Activated T-cell treated with anti-CD3 and anti-CD28 coated beads, Interleukin-2, amount 50 U/mL, for 4 hours (primary cell): ENCODE measurements at regions not wholly inside any gene's neighbourhood (a gene's known extent, or its start where the extent isn't known, plus 50 kb on each side); places are given as distances from the start of the nearest gene placed in this dataset.
"Not testable (repeated sequence)": the region's sequence is repeated elsewhere in the genome, so short reads cannot be mapped to it uniquely, and the experiment has no call there.

Source experiments
- ATAC-seq, 2 donors: fragments of 200-7000 bp; cut with Tn5 transposase; one replicate each; pipeline ENCODE4 v1.10.0; 2021
- DNase-seq: peaks from one replicate; pipeline ENCODE4 v3.0.0-alpha.2; 2020
- H3K27me3 Mint-ChIP-seq: one replicate; pipeline ENCODE4 v1.8.0; 2021; ENCODE audit warnings: low read depth, mixed read lengths
- H3K36me3 Mint-ChIP-seq: one replicate; pipeline ENCODE4 v1.8.0; 2022; ENCODE audit warnings: mixed read lengths; ENCODE audit not compliant: insufficient read depth
- H3K4me1 Mint-ChIP-seq: one replicate; pipeline ENCODE4 v1.8.0; 2021; ENCODE audit warnings: low read depth, mixed read lengths
- H3K4me3 Mint-ChIP-seq: one replicate; pipeline ENCODE4 v1.8.0; 2021; ENCODE audit warnings: mild to moderate bottlenecking, moderate library complexity, mixed read lengths
- H3K9me3 Mint-ChIP-seq: one replicate; pipeline ENCODE4 v1.8.0; 2021; ENCODE audit warnings: mixed read lengths

DNA sequence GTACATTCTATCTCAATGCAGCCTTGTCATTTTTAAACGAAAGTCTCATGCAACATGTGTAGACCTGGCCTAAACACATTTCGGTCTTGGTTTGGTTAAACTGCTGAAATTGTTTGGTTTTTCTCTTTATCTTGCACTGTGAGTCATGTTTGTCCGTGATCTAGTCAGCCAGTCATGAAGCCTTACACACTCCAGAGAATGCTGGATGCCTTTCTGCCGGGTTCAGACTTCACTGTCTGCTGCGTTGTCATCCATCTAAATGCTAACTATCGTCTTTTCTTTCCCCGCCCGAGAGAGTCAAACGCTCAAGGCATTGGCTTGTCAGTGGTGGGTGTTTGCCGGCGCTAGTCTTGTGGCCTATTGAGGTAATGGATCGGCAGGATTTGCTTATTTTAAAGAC is 1194.6 kb upstream of the WWC1 start:
- Mint-ChIP-seq H3K4me1 (no peaks in the 10 kb centered on the region), H3K36me3 (no peaks in the 10 kb centered on the region)
- no peak for DNase-seq

DNA sequence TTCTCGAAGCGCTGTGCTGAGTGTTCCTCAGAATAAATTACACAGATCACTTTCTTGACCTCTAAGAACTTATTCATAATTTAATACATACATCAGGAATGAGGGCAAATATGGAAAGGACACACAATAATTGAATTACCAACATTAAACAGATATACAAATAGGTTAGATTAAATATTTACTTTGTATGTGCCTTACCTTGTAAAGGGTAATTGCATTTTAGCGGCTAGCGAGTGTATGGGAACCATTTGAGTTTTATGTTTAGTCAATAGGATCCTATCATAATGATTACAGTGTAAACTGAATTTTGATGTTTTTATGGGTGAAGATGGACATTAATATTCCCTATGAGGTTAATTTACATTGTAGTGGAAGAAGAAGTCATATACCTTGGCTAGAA is 1187.1 kb upstream of the WWC1 start:
- Mint-ChIP-seq H3K36me3 (no peaks in the 10 kb centered on the region), H3K4me3 (no peak overlapping the region), H3K9me3 (peaks cover 31% of the 10 kb centered on the region), H3K4me1 (no peaks in the 10 kb centered on the region), H3K27me3 (no peaks in the 10 kb centered on the region)
- no peak for DNase-seq
- no peak for ATAC-seq

More for the DNA sequence above, 1194.6 kb upstream of the WWC1 start:
- Mint-ChIP-seq H3K4me3 (no peak overlapping the region), H3K9me3 (peaks cover 32% of the 10 kb centered on the region), H3K27me3 (no peaks in the 10 kb centered on the region)
- no peak for ATAC-seq

DNA sequence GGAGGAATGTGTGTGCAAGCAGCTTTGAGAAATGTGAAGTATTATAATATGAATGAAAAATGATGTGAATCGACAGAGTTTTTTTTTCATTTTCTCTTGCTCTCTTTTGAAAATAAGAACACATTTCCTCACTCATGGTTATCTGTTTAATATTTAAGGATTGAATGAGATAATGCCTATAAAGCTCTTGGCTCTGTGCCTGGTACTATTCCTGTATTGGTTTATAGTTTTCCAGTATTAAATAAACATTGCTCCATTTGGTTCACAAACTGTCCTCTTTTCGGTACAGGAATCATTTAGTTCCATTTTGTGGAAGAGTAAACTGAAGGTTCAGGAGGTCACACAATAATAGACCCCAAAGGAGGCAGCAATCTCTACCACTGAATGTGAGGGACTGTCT is 1185.5 kb upstream of the WWC1 start:
- no peaks in the 10 kb centered on the region for H3K36me3 Mint-ChIP-seq
- no peaks in the 10 kb centered on the region for H3K4me1 Mint-ChIP-seq
- no peaks in the 10 kb centered on the region for H3K27me3 Mint-ChIP-seq
- H3K4me3 Mint-ChIP-seq: no peak overlapping the region
- DNase-seq (no peak), ATAC-seq (no peak)
- peaks cover 25% of the 10 kb centered on the region for H3K9me3 Mint-ChIP-seq

DNA sequence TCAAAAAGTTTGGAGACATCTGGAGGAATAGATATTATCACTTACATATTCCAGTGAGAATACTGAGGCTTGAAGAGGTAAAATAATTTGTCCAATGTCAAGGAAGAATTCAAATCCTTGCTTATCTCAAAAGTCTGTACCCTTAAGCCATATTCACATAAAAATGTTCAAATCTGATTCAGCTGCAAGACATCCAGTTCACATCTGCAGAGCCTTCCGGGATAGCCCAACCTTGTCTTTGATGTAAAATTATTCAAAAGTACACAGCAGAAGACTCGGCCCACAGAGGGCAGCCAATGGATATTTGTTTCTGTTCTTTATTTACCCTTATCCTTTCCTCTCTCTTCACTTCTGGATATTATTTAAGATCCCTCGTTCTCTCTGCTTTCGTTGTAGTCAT is 1183.8 kb upstream of the WWC1 start:
- DNase-seq: no peak
- H3K4me1 Mint-ChIP-seq: no peaks in the 10 kb centered on the region
- ATAC-seq: no peak
- no peaks in the 10 kb centered on the region for H3K36me3 Mint-ChIP-seq
- H3K4me3 Mint-ChIP-seq: no peak overlapping the region
- no peaks in the 10 kb centered on the region for H3K27me3 Mint-ChIP-seq
- H3K9me3 Mint-ChIP-seq: peaks cover 25% of the 10 kb centered on the region

DNA sequence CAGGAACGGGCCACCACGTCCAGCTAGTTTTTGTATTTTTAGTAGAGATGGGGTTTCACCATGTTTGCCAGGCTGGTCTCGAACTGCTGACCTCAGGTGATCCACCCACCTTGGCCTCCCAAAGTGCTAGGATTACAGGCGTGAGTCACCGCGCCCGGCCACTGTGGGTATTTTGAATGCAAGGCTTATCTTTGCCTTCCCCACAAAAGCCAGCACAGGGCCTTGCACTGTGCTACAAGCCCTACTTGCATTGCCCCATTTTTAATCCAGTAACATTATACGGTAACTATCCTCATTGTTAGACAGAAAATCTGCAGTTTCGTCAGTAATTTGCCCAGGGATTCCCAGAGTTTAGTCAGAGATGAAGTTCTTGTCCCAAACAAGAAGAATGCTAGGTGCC is 1183.2 kb upstream of the WWC1 start:
- ATAC-seq, H3K4me1 Mint-ChIP-seq, H3K27me3 Mint-ChIP-seq, H3K36me3 Mint-ChIP-seq, H3K4me3 Mint-ChIP-seq, DNase-seq: not testable (repeated sequence)
- H3K9me3 Mint-ChIP-seq: peaks cover 30% of the 10 kb centered on the region

DNA sequence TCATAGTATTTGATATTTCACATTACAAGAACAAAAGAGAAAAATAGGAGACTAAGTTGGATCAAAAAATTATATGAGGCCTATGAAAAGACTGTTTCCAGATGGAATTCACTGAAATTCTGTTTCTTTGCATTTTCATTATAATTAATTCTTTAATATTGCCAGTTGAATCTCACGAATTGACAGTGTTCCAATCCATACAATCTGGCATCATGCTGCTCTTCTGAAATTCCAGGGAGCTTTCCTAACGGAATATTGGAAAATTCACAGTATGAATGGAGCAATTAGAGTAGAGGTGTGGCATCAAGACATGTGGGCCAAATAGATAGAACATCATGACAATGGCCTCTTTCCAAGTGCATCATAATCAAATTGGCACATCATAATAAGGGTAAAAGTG is 1178.9 kb upstream of the WWC1 start:
- no peak for ATAC-seq
- Mint-ChIP-seq H3K9me3 (peaks cover 19% of the 10 kb centered on the region), H3K4me1 (no peaks in the 10 kb centered on the region), H3K4me3 (no peak overlapping the region), H3K27me3 (no peaks in the 10 kb centered on the region), H3K36me3 (no peaks in the 10 kb centered on the region)
- DNase-seq: no peak

DNA sequence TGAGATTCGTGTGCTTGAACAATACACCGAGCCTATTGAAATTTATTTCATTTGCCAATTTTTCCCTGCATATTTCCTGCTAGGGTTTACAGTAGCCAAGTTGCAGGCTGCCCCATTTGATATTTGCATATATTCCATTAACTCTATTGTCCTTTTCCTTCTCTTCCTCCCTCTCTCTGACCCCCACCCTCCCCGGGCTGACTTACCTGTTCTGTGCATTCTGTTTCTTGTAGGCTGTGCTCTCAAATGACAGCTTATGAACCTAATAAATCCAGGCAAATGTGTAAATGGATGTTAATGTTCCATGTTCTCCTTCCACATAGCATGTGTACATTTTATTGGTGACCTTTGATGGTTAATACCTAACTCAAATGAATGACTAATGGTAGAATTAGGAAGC is 1169.2 kb upstream of the WWC1 start:
- Mint-ChIP-seq H3K4me3 (no peak overlapping the region), H3K27me3 (no peaks in the 10 kb centered on the region), H3K9me3 (peaks cover 5% of the 10 kb centered on the region), H3K36me3 (no peaks in the 10 kb centered on the region), H3K4me1 (no peaks in the 10 kb centered on the region)
- no peak for ATAC-seq
- DNase-seq: no peak

DNA sequence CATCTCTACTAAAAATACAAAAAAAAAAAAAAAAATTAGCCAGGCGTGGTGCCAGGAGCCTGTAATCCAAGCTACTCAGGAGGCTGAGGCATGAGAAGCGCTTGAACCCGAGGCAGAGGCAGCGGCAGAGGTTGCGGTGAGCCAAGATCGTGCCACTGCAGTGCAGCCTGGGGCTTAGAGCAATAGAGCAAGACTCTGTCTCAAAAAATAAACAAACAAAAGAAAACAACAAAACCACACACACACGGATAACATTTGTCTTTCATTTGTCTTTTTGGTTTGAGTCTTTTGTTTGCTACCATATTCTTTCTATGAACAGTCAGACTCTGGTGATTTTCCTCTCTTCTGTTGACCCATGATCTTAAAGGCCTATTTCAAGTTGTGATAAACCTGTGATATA is 1168.3 kb upstream of the WWC1 start:
- H3K4me1 Mint-ChIP-seq: no peaks in the 10 kb centered on the region
- H3K4me3 Mint-ChIP-seq: no peak overlapping the region

DNA sequence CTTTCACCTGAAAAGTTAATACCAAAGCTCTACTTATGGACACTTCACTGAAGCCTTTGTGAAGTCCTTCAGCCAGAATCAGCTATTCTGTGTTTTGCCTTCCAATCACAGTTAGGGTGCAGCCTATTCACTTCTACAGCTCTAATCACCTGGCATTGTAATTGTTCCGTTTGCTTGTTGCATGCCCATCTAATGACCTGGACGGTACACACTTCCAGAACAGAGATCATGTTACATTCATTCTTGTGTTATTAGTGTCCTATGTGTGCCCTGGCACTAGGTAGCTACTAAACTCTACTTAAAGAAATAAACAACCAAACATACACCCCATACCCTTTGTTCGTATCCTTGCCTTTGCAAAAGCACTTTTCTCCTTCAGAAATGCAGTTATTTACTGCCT is 1162.9 kb upstream of the WWC1 start:
- no peaks in the 10 kb centered on the region for H3K4me1 Mint-ChIP-seq
- peaks cover 4% of the 10 kb centered on the region for H3K9me3 Mint-ChIP-seq
- no peaks in the 10 kb centered on the region for H3K36me3 Mint-ChIP-seq
- no peak overlapping the region for H3K4me3 Mint-ChIP-seq
- ATAC-seq: no peak
- H3K27me3 Mint-ChIP-seq: no peaks in the 10 kb centered on the region
- DNase-seq: no peak

More for the DNA sequence above, 1168.3 kb upstream of the WWC1 start:
- DNase-seq (no peak), ATAC-seq (no peak)
- H3K9me3 Mint-ChIP-seq: peaks cover 5% of the 10 kb centered on the region
- no peaks in the 10 kb centered on the region for H3K36me3 Mint-ChIP-seq
- H3K27me3 Mint-ChIP-seq: no peaks in the 10 kb centered on the region

DNA sequence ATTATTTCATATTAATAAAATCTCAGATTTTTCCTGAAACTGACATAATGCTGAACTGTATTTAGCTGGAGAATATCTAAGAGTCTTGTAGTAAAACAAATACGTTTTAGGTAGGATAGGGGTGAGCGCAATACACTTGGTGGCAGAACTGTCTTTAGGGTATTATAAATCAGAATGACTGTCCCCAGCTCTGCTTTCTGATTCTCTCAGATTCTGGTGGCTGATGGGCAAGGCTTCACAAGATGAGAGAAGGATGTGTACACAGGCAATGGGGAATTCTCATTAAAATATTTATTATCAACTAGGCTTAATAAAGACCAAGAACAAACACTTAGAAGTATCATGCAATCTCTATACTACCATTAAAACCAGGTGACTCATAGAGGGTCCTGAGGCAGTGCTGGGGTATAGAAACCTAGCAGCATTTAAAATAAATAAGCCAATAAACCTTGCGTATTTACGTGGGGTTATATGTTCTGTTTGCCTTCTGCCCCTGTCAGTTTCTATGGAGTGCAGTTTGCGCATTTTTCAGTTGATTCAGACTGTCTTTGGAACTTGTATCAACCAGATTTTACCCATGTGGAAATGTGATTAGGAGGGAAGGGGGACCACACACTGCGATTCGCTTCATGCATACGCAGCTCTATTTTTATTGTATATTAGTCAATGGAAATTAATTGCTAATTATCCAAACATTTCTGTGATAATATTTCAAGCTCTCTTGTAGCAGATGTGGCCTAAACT is 1150.7 kb upstream of the WWC1 start:
- no peak overlapping the region for H3K4me3 Mint-ChIP-seq
- no peaks in the 10 kb centered on the region for H3K4me1 Mint-ChIP-seq
- no peak for ATAC-seq
- no peaks in the 10 kb centered on the region for H3K36me3 Mint-ChIP-seq
- no peaks in the 10 kb centered on the region for H3K27me3 Mint-ChIP-seq
- peaks cover 18% of the 10 kb centered on the region for H3K9me3 Mint-ChIP-seq
- DNase-seq: no peak

DNA sequence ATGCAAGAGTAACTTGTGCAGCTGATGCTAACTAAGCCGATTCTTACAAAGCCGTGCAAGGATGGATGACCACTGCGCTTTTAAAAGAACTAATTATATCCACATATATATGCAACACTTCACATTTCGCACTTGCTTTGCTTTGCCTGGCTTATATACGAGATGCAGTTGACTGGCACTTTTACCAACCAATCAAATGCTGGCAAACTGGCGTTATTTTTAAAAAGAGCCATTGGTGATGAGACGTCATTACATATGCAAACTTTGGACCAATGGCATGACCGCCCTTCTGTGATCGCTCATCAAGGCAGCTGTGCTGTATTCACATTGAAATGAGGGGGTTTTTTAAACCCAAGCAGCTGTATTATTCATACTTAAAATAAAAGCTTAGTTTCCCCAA is 1147.7 kb upstream of the WWC1 start:
- no peaks in the 10 kb centered on the region for H3K27me3 Mint-ChIP-seq
- H3K36me3 Mint-ChIP-seq: no peaks in the 10 kb centered on the region
- ATAC-seq (no peak), DNase-seq (no peak)
- no peak overlapping the region for H3K4me3 Mint-ChIP-seq
- peaks cover 21% of the 10 kb centered on the region for H3K9me3 Mint-ChIP-seq
- H3K4me1 Mint-ChIP-seq: no peaks in the 10 kb centered on the region

DNA sequence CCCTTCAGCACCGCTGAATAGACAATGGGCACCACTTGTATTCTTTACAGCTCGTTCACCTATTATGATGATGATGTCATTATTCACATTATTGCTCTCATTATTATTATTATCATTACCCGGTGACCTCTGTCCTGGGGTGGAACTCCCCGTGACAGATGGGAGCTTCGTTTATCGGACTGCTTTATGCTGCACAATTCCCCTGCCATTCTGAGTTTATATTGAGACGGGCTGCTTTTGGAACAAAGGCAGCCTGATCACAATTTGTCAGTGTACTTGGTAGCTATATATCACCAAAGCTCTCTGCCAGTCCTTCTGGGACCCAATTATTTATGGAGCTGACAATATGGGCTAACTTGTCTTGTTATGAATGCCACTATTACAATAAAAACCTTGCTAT is 1145.6 kb upstream of the WWC1 start:
- no peak for ATAC-seq
- no peak overlapping the region for H3K4me3 Mint-ChIP-seq
- no peaks in the 10 kb centered on the region for H3K36me3 Mint-ChIP-seq
- no peak for DNase-seq
- H3K4me1 Mint-ChIP-seq: no peaks in the 10 kb centered on the region
- H3K27me3 Mint-ChIP-seq: no peaks in the 10 kb centered on the region
- H3K9me3 Mint-ChIP-seq: peaks cover 18% of the 10 kb centered on the region

DNA sequence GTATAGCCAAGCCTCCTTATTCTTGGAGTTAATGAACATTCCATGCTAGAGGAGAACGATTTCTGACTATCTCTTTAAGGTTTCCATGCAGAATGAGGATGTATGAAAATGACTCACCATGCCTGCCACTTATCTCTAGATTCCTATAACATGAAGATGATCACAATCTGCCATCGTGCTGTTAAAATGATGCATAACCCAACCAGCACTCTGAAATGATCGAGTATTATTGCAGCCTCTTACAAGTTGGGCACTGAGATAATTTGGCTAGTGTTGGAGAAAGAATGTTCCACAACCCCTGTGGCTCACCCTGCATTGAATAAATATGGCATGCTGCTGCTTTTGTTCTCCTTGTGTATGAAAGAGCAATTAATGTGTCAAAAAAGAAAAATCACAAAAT is 1143.6 kb upstream of the WWC1 start:
- no peak for DNase-seq
- Mint-ChIP-seq H3K4me3 (no peak overlapping the region), H3K9me3 (peaks cover 18% of the 10 kb centered on the region)

DNA sequence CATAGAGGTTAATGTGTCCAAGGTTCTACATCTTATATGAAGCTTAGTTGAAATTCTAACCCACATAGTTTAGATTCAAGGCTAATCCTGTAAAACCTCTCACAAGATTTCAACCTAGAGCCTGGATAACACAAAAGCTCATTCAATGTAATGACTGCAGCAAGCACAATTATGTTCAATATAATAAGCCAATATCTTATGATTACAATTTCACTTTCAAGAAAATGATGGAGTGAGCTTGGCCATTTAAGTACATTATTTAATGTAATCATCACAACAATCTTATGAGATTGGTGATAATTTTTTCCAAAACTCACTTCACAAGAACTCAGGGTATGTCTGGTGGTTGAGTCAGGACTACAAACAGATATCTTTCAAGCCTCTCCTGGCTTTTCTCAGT is 1140.8 kb upstream of the WWC1 start:
- H3K36me3 Mint-ChIP-seq: no peaks in the 10 kb centered on the region
- H3K27me3 Mint-ChIP-seq: no peaks in the 10 kb centered on the region
- DNase-seq (no peak), ATAC-seq (no peak)
- H3K4me1 Mint-ChIP-seq: no peaks in the 10 kb centered on the region
- H3K9me3 Mint-ChIP-seq: peaks cover 8% of the 10 kb centered on the region
- no peak overlapping the region for H3K4me3 Mint-ChIP-seq

More for the DNA sequence above, 1143.6 kb upstream of the WWC1 start:
- no peaks in the 10 kb centered on the region for H3K36me3 Mint-ChIP-seq
- no peaks in the 10 kb centered on the region for H3K27me3 Mint-ChIP-seq
- no peaks in the 10 kb centered on the region for H3K4me1 Mint-ChIP-seq
- ATAC-seq: no peak

DNA sequence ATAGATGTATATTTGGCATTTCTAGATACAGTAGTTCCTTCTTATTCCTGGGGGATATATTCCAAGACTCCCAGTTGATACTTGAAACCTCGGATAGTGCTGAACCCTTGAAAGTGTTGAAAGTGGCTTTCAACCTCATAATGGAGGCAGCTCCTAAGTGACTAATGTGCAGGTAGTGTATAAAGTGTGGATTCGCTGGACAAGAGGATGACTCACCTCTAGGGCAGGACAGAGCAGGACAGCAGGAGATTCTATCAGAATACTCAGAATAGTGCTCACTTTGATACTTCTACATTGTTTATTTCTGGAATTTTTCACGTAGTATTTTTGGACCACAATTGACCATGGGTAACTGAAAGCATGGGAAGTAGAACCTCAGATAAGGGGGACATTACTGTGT is 1138.9 kb upstream of the WWC1 start:
- H3K36me3 Mint-ChIP-seq: no peaks in the 10 kb centered on the region
- H3K4me3 Mint-ChIP-seq: no peak overlapping the region
- DNase-seq: no peak
- H3K4me1 Mint-ChIP-seq: no peaks in the 10 kb centered on the region
- no peaks in the 10 kb centered on the region for H3K9me3 Mint-ChIP-seq
- ATAC-seq: no peak
- H3K27me3 Mint-ChIP-seq: no peaks in the 10 kb centered on the region
